ENCODE measurements at regions not wholly inside any gene's neighbourhood (a gene's known extent, or its start where the extent isn't known, plus 50 kb on each side); places are given as distances from the start of the nearest gene placed in this dataset.

- H3K27me3 Mint-ChIP-seq = no peaks in the 10 kb centered on the region
- no peaks in the 10 kb centered on the region for H3K9me3 Mint-ChIP-seq (ENCODE audit: low read depth)
- DNase-seq = no peak
- no peak overlapping the region for H3K4me3 Mint-ChIP-seq
- H3K36me3 Mint-ChIP-seq = no peaks in the 10 kb centered on the region
- H3K27ac Mint-ChIP-seq = no peak overlapping the region
- CTCF ChIA-PET = no interaction called here
- ATAC-seq = no peak
- no peaks in the 10 kb centered on the region for H3K4me1 Mint-ChIP-seq
Observed at GRCh38 chr11:122513328-122513727, 142.2 kb upstream of the UBASH3B start.

DNA sequence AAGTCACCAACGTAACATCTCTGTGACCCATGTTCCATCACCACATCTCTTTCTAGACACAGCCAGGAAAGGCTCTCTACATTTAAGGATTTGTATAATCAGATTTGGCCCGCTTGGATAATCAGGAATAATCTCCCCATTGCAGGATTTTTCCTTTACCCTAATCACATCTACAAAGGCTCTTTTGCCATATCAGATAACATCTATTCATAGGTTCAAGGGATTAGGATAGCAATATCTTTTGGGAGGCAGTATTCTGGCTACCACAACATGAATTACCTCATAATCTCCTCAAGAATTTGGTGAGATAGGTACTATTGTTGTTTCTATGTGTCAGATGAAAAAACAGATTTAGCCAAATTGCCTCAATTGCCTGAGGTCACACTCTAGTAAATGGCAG, 142.8 kb upstream of the UBASH3B start:
- DNase-seq (no peak), ATAC-seq (no peak)
- no peaks in the 10 kb centered on the region for H3K27me3 Mint-ChIP-seq
- no peaks in the 10 kb centered on the region for H3K36me3 Mint-ChIP-seq
- no peaks in the 10 kb centered on the region for H3K4me1 Mint-ChIP-seq
- CTCF ChIA-PET = no interaction called here
- H3K27ac Mint-ChIP-seq = no peak overlapping the region
- no peak overlapping the region for H3K4me3 Mint-ChIP-seq
- H3K9me3 Mint-ChIP-seq (ENCODE audit: low read depth) = no peaks in the 10 kb centered on the region

- CTCF ChIA-PET = no interaction called here
- no peaks in the 10 kb centered on the region for H3K4me1 Mint-ChIP-seq
- no peaks in the 10 kb centered on the region for H3K9me3 Mint-ChIP-seq (ENCODE audit: low read depth)
- H3K36me3 Mint-ChIP-seq = no peaks in the 10 kb centered on the region
- H3K27ac Mint-ChIP-seq = no peak overlapping the region
- H3K27me3 Mint-ChIP-seq = peaks cover 12% of the 10 kb centered on the region
- no peak overlapping the region for H3K4me3 Mint-ChIP-seq
- ATAC-seq = no peak
- DNase-seq = no peak
Observed at GRCh38 chr11:122509899-122510298, 145.6 kb upstream of the UBASH3B start.

DNA sequence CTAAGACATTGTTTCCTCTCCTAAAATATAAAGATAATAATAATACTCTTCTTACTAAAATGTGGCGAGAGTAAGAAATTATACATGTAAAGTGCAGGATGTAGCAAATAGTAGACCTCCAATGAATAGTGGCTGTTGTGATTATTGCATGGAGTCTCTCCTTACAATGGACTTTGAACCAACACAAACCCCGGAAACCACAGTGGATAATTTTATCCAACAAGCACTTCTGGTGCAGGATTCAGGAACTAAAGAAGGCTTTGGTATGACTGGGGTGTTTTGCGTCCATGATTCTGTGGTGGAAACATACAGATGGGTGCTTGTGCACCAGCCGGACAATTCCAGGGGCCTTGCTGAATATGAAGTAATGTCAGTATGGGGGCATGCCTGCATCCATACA, 146.4 kb upstream of the UBASH3B start:
- Mint-ChIP-seq H3K27me3 (peaks cover 20% of the 10 kb centered on the region), H3K9me3 (ENCODE audit: low read depth) (no peaks in the 10 kb centered on the region), H3K4me3 (no peak overlapping the region), H3K4me1 (no peaks in the 10 kb centered on the region), H3K36me3 (no peaks in the 10 kb centered on the region), H3K27ac (no peak overlapping the region)
- DNase-seq = no peak
- no peak for ATAC-seq
- CTCF ChIA-PET = interaction anchor here (1.0 to 1.3 kb wide), 2 partner anchors 9 to 293 kb away, joined by 3 to 4 read pairs; no protein-coding TSS in a partner anchor

- DNase-seq (peak; percentile 64), ATAC-seq (peak; percentile 72)
- Mint-ChIP-seq H3K36me3 (no peaks in the 10 kb centered on the region), H3K9me3 (ENCODE audit: low read depth) (no peaks in the 10 kb centered on the region), H3K4me1 (no peaks in the 10 kb centered on the region), H3K27me3 (peaks cover 25% of the 10 kb centered on the region), H3K27ac (no peak overlapping the region), H3K4me3 (no peak overlapping the region)
- CTCF ChIA-PET = interaction anchor here (0.6 to 3.3 kb wide), 4 partner anchors 74 to 850 kb away, joined by 3 to 12 read pairs (median 4); no protein-coding TSS in a partner anchor
Observed at GRCh38 chr11:122505304-122506006, 150.1 kb upstream of the UBASH3B start.

DNA sequence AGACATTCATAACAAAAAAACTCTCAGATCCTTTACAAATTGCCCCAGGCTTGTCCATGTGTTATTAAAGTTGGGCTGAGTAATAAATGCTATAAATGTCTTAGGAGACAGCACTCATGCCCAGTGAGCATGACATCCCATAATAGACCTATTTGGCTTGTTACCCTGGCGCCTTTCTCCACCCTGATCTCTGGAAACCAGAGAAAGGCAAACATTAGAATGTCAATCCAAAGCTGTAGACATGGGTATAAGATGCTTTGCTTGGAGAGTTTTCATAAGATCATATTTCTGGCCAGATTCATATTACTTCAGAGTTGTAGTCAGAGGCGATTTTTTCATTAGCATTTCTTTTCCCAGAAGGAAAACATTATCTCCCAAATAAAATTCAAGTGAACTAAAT, 161.3 kb upstream of the UBASH3B start:
- H3K4me3 Mint-ChIP-seq = no peak overlapping the region
- CTCF ChIA-PET = interaction anchor here (0.6 kb wide), 1 partner anchor 278 kb away, joined by 3 read pairs; no protein-coding TSS in a partner anchor
- H3K9me3 Mint-ChIP-seq (ENCODE audit: low read depth) = no peaks in the 10 kb centered on the region
- DNase-seq (no peak), ATAC-seq (no peak)
- no peak overlapping the region for H3K27ac Mint-ChIP-seq
- H3K36me3 Mint-ChIP-seq = no peaks in the 10 kb centered on the region
- no peaks in the 10 kb centered on the region for H3K4me1 Mint-ChIP-seq
- H3K27me3 Mint-ChIP-seq = peaks cover 2% of the 10 kb centered on the region

DNA sequence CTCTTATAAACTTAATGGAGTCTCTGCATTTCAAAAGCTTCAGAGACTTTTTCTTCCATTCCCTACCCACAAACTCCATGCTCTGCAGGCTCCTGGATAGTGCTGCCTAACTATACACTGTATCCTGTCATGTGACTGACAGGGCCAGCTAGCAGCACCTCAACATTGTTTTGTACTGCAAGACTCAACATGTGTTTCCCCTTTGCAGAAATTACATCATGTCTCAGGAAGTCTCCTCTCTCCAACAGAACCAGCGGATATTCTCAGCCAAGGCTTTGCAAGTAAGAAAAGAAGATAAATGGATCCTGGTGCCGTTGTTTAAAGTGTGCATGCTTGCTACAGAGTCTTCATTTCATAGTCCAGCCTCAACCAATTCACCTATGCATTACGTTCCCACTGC, 164.0 kb upstream of the UBASH3B start:
- H3K4me3 Mint-ChIP-seq = no peak overlapping the region
- H3K4me1 Mint-ChIP-seq = no peaks in the 10 kb centered on the region
- H3K27ac Mint-ChIP-seq = no peak overlapping the region
- H3K27me3 Mint-ChIP-seq = peaks cover 5% of the 10 kb centered on the region
- H3K36me3 Mint-ChIP-seq = no peaks in the 10 kb centered on the region
- DNase-seq (no peak), ATAC-seq (no peak)
- no peaks in the 10 kb centered on the region for H3K9me3 Mint-ChIP-seq (ENCODE audit: low read depth)
- CTCF ChIA-PET = no interaction called here

- no peak overlapping the region for H3K27ac Mint-ChIP-seq
- H3K27me3 Mint-ChIP-seq = peaks cover 5% of the 10 kb centered on the region
- H3K36me3 Mint-ChIP-seq = no peaks in the 10 kb centered on the region
- no peak for DNase-seq
- H3K4me3 Mint-ChIP-seq = no peak overlapping the region
- H3K9me3 Mint-ChIP-seq (ENCODE audit: low read depth) = no peaks in the 10 kb centered on the region
- no peak for ATAC-seq
- CTCF ChIA-PET = no interaction called here
- no peaks in the 10 kb centered on the region for H3K4me1 Mint-ChIP-seq
Observed at GRCh38 chr11:122488892-122489706, 166.4 kb upstream of the UBASH3B start.

DNA sequence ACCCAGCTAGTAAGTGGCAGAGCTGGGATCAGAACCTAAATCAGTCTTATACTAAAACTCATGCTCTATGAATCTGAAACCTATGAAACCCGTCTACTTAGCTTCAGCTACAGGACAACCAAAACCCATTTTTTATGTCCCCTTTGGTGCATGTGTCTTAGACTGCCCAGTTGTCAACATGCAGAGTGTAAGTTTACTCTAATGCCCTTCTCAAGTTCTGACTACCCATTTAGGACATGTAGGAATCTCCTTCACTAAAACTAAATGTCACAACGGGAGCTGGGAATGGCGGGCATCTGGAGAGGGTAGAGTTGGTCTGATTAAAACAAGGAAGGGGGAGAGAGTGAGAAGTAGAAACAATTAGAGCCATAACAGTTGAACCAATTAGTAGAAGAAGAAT, 167.9 kb upstream of the UBASH3B start:
- Mint-ChIP-seq H3K27ac (no peak overlapping the region), H3K9me3 (ENCODE audit: low read depth) (peaks cover 3% of the 10 kb centered on the region), H3K4me3 (no peak overlapping the region), H3K36me3 (no peaks in the 10 kb centered on the region), H3K4me1 (no peaks in the 10 kb centered on the region), H3K27me3 (peaks cover 5% of the 10 kb centered on the region)
- DNase-seq (no peak), ATAC-seq (no peak)
- CTCF ChIA-PET = no interaction called here

DNA sequence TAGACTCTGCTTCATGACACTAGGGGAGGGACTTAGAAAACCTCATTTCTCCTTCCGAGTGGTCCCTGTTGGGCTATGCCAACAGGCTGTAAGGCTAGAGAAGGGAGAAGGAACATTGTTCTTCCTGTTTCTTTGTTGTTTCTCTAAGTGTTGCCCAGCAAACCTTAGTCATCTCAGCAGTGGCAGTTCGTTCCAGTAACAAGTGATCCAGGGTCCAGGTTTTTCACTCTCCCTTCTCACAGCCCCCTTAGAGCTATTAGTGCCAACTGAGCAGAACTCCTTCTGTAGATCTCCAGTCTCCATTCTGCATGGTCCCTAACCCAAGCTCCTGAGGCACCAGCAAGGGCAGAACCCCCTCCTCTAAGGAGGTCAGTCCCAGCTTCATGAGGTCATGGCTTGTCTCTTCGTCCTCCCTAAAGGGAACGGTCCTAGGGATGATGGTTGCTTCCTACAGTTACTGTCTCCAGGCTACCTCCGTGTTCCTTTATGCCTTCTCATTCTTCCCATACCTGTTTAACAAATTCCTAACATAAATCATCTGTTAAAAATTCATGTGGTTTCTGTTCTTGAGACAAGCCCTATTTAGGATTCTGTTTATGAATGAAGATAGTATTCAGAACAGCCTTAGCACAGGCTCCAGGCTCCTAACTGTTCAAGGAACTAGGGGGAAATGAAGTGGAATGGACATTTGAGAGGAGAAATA, 168.6 kb upstream of the UBASH3B start:
- CTCF ChIA-PET = no interaction called here
- peaks cover 3% of the 10 kb centered on the region for H3K9me3 Mint-ChIP-seq (ENCODE audit: low read depth)
- no peak overlapping the region for H3K4me3 Mint-ChIP-seq
- peaks cover 8% of the 10 kb centered on the region for H3K27me3 Mint-ChIP-seq
- ATAC-seq = no peak
- no peak overlapping the region for H3K27ac Mint-ChIP-seq
- no peaks in the 10 kb centered on the region for H3K36me3 Mint-ChIP-seq
- no peak for DNase-seq
- H3K4me1 Mint-ChIP-seq = no peaks in the 10 kb centered on the region

GRCh38 chr11:122478986-122479385, 176.5 kb upstream of the UBASH3B start:
- H3K36me3 Mint-ChIP-seq = no peaks in the 10 kb centered on the region
- CTCF ChIA-PET = no interaction called here
- ATAC-seq = no peak

GRCh38 chr11:122468965-122469364, 186.6 kb upstream of the UBASH3B start:
- Mint-ChIP-seq H3K4me1 (no peaks in the 10 kb centered on the region), H3K27ac (no peak overlapping the region), H3K9me3 (ENCODE audit: low read depth) (no peaks in the 10 kb centered on the region), H3K27me3 (peaks cover 4% of the 10 kb centered on the region), H3K36me3 (no peaks in the 10 kb centered on the region), H3K4me3 (no peak overlapping the region)
- ATAC-seq (no peak), DNase-seq (no peak)
- CTCF ChIA-PET = no interaction called here

More at GRCh38 chr11:122478986-122479385, 176.5 kb upstream of the UBASH3B start:
- H3K27me3 Mint-ChIP-seq = peaks cover 6% of the 10 kb centered on the region
- H3K4me1 Mint-ChIP-seq = no peaks in the 10 kb centered on the region
- H3K4me3 Mint-ChIP-seq = no peak overlapping the region
- no peak for DNase-seq
- H3K9me3 Mint-ChIP-seq (ENCODE audit: low read depth) = peaks cover 6% of the 10 kb centered on the region
- H3K27ac Mint-ChIP-seq = no peak overlapping the region

GRCh38 chr11:122463530-122463929, 192.0 kb upstream of the UBASH3B start:
- no peak overlapping the region for H3K27ac Mint-ChIP-seq
- ATAC-seq = no peak
- H3K9me3 Mint-ChIP-seq (ENCODE audit: low read depth) = no peaks in the 10 kb centered on the region
- peaks cover 2% of the 10 kb centered on the region for H3K27me3 Mint-ChIP-seq
- CTCF ChIA-PET = no interaction called here
- no peaks in the 10 kb centered on the region for H3K4me1 Mint-ChIP-seq
- no peak for DNase-seq
- H3K36me3 Mint-ChIP-seq = no peaks in the 10 kb centered on the region
- H3K4me3 Mint-ChIP-seq = no peak overlapping the region

All from activated CD8-positive, alpha-beta memory T cell treated with anti-CD3 and anti-CD28 coated beads, Interleukin-2, amount 10 ng/mL, durations not matched to agents 7 days and 5 days (primary cell).